BLaER1 treated with 17β-estradiol and CSF1 and Interleukin-3, amounts not matched to agents 10 nM and 100 nM (cell line): ENCODE measurements at regions not wholly inside any gene's neighbourhood (a gene's known extent, or its start where the extent isn't known, plus 50 kb on each side); places are given as distances from the start of the nearest gene placed in this dataset.

Experiments
- H3K27ac ChIP-seq, 11 experiments: shearing (Covaris generic); formaldehyde crosslinking; 2 replicates each; pipeline ENCODE4 v1.8.1; 2022
- H3K27me3 ChIP-seq, 11 experiments: shearing (Covaris generic); formaldehyde crosslinking; 2 replicates each; pipeline ENCODE4 v1.8.1; 2022
- H3K36me3 ChIP-seq, 11 experiments: shearing (Covaris generic); formaldehyde crosslinking; 2 replicates each; pipeline ENCODE4 v1.8.1; 2022
- H3K4me1 ChIP-seq, 10 experiments: shearing (Covaris generic); formaldehyde crosslinking; 2 replicates each; pipeline ENCODE4 v1.8.1; 2022
- H3K4me2 ChIP-seq, 11 experiments: shearing (Covaris generic); formaldehyde crosslinking; 2 replicates each; pipeline ENCODE4 v1.8.1; 2022
- H3K4me3 ChIP-seq, 10 experiments: shearing (Covaris generic); formaldehyde crosslinking; 2 replicates each; pipeline ENCODE4 v1.8.1; 2022
- H3K9ac ChIP-seq, 11 experiments: shearing (Covaris generic); formaldehyde crosslinking; 2 replicates each; pipeline ENCODE4 v1.8.1; 2022
- H3K9me3 ChIP-seq, 11 experiments: shearing (Covaris generic); formaldehyde crosslinking; replicated peaks in 1 of 11; 2 replicates each; pipeline ENCODE4 v1.8.1; 2022
- H4K20me1 ChIP-seq, 11 experiments: shearing (Covaris generic); formaldehyde crosslinking; 2 replicates each; pipeline ENCODE4 v1.8.1; 2022
- Cebpa-rat ChIP-seq, 11 experiments: shearing (Covaris generic); IDR thresholded peaks; 2 replicates each; pipeline ENCODE4 v1.8.1; 2022

GRCh38 chr14:46482200-46482599 is 169.4 kb downstream of the RPL10L start:
- H3K4me3 ChIP-seq = no peak overlapping the region
- no peak for TF ChIP-seq Cebpa-rat (IDR thresholded peaks at IDR 0.05)
- H3K27ac ChIP-seq = no peak overlapping the region
- H3K9ac ChIP-seq = no peak overlapping the region
- H3K36me3 ChIP-seq = no peaks in the 10 kb centered on the region
- no peaks in the 10 kb centered on the region for H4K20me1 ChIP-seq
- peaks cover 0 to 5% (median under 1%) of the 10 kb centered on the region in 11 experiments; a peak in 5 of 22 replicates for H3K9me3 ChIP-seq
- peaks cover 0 to 3% (median 2%) of the 10 kb centered on the region in 10 experiments; a peak in 13 of 20 replicates for H3K4me1 ChIP-seq
- no peak overlapping the region for H3K4me2 ChIP-seq
- no peaks in the 10 kb centered on the region for H3K27me3 ChIP-seq

GRCh38 chr14:46480817-46481216 is 170.8 kb downstream of the RPL10L start:
- no peak overlapping the region for H3K27ac ChIP-seq
- H3K27me3 ChIP-seq = no peaks in the 10 kb centered on the region
- H3K4me2 ChIP-seq = no peak overlapping the region
- H3K4me1 ChIP-seq = no peaks in the 10 kb centered on the region
- H3K36me3 ChIP-seq = no peaks in the 10 kb centered on the region
- H3K9ac ChIP-seq = no peak overlapping the region
- peaks cover 0 to 8% (median 4%) of the 10 kb centered on the region in 11 experiments; a peak in 5 of 22 replicates for H3K9me3 ChIP-seq
- H3K4me3 ChIP-seq = no peak overlapping the region
- no peak for TF ChIP-seq Cebpa-rat (IDR thresholded peaks at IDR 0.05)
- no peaks in the 10 kb centered on the region for H4K20me1 ChIP-seq

GRCh38 chr14:46472261-46472660 is 179.3 kb downstream of the RPL10L start:
- no peak for TF ChIP-seq Cebpa-rat (IDR thresholded peaks at IDR 0.05)
- Histone ChIP-seq H3K9ac (no peak overlapping the region), H3K9me3 (peaks cover 0 to 5% (median 3%) of the 10 kb centered on the region in 11 experiments; a peak in 5 of 22 replicates), H3K36me3 (no peaks in the 10 kb centered on the region), H3K4me2 (no peak overlapping the region), H3K27me3 (no peaks in the 10 kb centered on the region), H3K27ac (no peak overlapping the region), H4K20me1 (no peaks in the 10 kb centered on the region), H3K4me3 (no peak overlapping the region), H3K4me1 (no peaks in the 10 kb centered on the region)

- no peak overlapping the region for H3K9ac ChIP-seq
- H4K20me1 ChIP-seq = no peaks in the 10 kb centered on the region
- no peak overlapping the region for H3K27ac ChIP-seq
Observed at GRCh38 chr14:46464341-46464740, 187.2 kb downstream of the RPL10L start.

GRCh38 chr14:46451800-46452199 is 199.8 kb downstream of the RPL10L start:
- TF ChIP-seq Cebpa-rat (IDR thresholded peaks at IDR 0.05) = no peak
- Histone ChIP-seq H3K4me3 (no peak overlapping the region), H3K4me1 (no peaks in the 10 kb centered on the region)

More at GRCh38 chr14:46464341-46464740, 187.2 kb downstream of the RPL10L start:
- Histone ChIP-seq H3K9me3 (peaks cover 0 to 10% (median 6%) of the 10 kb centered on the region in 11 experiments; a peak in 13 of 22 replicates), H3K4me2 (no peak overlapping the region), H3K36me3 (no peaks in the 10 kb centered on the region), H3K4me3 (no peak overlapping the region), H3K27me3 (no peaks in the 10 kb centered on the region), H3K4me1 (no peaks in the 10 kb centered on the region)
- no peak for TF ChIP-seq Cebpa-rat (IDR thresholded peaks at IDR 0.05)

GRCh38 chr14:46444666-46445065 is 206.9 kb downstream of the RPL10L start:
- no peaks in the 10 kb centered on the region for H3K4me1 ChIP-seq
- no peak overlapping the region for H3K4me2 ChIP-seq
- H3K27ac ChIP-seq = no peak overlapping the region
- H3K27me3 ChIP-seq = no peaks in the 10 kb centered on the region
- no peak overlapping the region for H3K4me3 ChIP-seq
- no peaks in the 10 kb centered on the region for H4K20me1 ChIP-seq
- H3K9ac ChIP-seq = no peak overlapping the region
- no peaks in the 10 kb centered on the region for H3K9me3 ChIP-seq
- no peaks in the 10 kb centered on the region for H3K36me3 ChIP-seq
- TF ChIP-seq Cebpa-rat (IDR thresholded peaks at IDR 0.05) = no peak

More at GRCh38 chr14:46451800-46452199, 199.8 kb downstream of the RPL10L start:
- no peak overlapping the region for H3K4me2 ChIP-seq
- no peaks in the 10 kb centered on the region for H3K36me3 ChIP-seq
- no peaks in the 10 kb centered on the region for H3K27me3 ChIP-seq
- no peaks in the 10 kb centered on the region for H4K20me1 ChIP-seq
- no peaks in the 10 kb centered on the region for H3K9me3 ChIP-seq
- H3K27ac ChIP-seq = no peak overlapping the region
- no peak overlapping the region for H3K9ac ChIP-seq

- Histone ChIP-seq H4K20me1 (no peaks in the 10 kb centered on the region), H3K4me2 (peak overlapping the region in 1 of 11 experiments; percentile 6; a peak in 1 of 22 replicates), H3K4me1 (peaks cover 0 to 9% (median 6%) of the 10 kb centered on the region in 10 experiments; a peak in 9 of 20 replicates), H3K9ac (no peak overlapping the region), H3K27me3 (no peaks in the 10 kb centered on the region), H3K36me3 (no peaks in the 10 kb centered on the region), H3K9me3 (peaks cover 0 to 18% (median 10%) of the 10 kb centered on the region in 11 experiments; a peak in 9 of 22 replicates), H3K27ac (no peak overlapping the region), H3K4me3 (no peak overlapping the region)
- no peak for TF ChIP-seq Cebpa-rat (IDR thresholded peaks at IDR 0.05)
Observed at GRCh38 chr14:46433381-46433780, 218.2 kb downstream of the RPL10L start.

GRCh38 chr14:46432516-46432915 is 219.1 kb downstream of the RPL10L start:
- no peak for TF ChIP-seq Cebpa-rat (IDR thresholded peaks at IDR 0.05)

GRCh38 chr14:46417066-46417465 is 234.5 kb downstream of the RPL10L start:
- H3K9me3 ChIP-seq = peaks cover 14 to 36% (median 28%) of the 10 kb centered on the region in 11 experiments
- no peaks in the 10 kb centered on the region for H4K20me1 ChIP-seq
- no peaks in the 10 kb centered on the region for H3K4me1 ChIP-seq
- no peak overlapping the region for H3K9ac ChIP-seq
- H3K4me3 ChIP-seq = no peak overlapping the region
- no peak for TF ChIP-seq Cebpa-rat (IDR thresholded peaks at IDR 0.05)
- no peaks in the 10 kb centered on the region; a peak in 1 of 22 replicates for H3K27me3 ChIP-seq
- no peak overlapping the region for H3K27ac ChIP-seq
- H3K4me2 ChIP-seq = no peak overlapping the region
- H3K36me3 ChIP-seq = no peaks in the 10 kb centered on the region

More at GRCh38 chr14:46432516-46432915, 219.1 kb downstream of the RPL10L start:
- Histone ChIP-seq H3K9me3 (peaks cover 0 to 20% (median 10%) of the 10 kb centered on the region in 11 experiments; a peak in 9 of 22 replicates), H3K27ac (no peak overlapping the region), H3K4me2 (peak overlapping the region in 7 of 11 experiments; percentile 10 to 30 (median 14); a peak in 4 of 22 replicates), H3K4me1 (peaks cover 0 to 9% (median 6%) of the 10 kb centered on the region in 10 experiments; a peak in 9 of 20 replicates), H3K27me3 (no peaks in the 10 kb centered on the region), H3K4me3 (no peak overlapping the region), H3K36me3 (no peaks in the 10 kb centered on the region), H3K9ac (no peak overlapping the region), H4K20me1 (no peaks in the 10 kb centered on the region)
